NCI-H510A treated with DMSO at 0.1 percent for 48 hours (cell line): ENCODE measurements at regions not wholly inside any gene's neighbourhood (a gene's known extent, or its start where the extent isn't known, plus 50 kb on each side); places are given as distances from the start of the nearest gene placed in this dataset.
"Not testable (repeated sequence)": the region's sequence is repeated elsewhere in the genome, so short reads cannot be mapped to it uniquely, and the experiment has no call there.

Experiments used
- DNase-seq: peaks from one replicate; lab custom pipeline; 2025; lab: John Stamatoyannopoulos, UW

DNA sequence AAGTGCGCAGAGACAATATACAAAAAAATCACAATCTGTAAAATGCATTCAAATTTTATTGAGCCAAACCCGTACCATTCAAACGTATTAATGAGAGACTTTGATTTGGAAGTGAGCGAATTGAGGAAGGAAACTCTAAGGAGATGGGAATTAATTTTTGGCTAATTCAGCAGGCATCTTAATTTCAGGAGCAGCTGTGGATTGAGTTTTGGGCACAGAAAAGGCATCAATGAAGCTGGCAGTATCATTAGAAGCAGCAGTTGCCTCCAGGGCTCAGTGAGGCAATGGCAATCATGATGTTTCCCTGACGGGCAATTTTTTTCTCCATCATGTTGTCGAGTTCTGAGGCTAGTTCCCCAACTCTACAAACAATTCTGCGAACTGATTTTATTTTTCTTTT is 2041.6 kb downstream of the NCAM2 start:
- DNase-seq, result no peak

DNA sequence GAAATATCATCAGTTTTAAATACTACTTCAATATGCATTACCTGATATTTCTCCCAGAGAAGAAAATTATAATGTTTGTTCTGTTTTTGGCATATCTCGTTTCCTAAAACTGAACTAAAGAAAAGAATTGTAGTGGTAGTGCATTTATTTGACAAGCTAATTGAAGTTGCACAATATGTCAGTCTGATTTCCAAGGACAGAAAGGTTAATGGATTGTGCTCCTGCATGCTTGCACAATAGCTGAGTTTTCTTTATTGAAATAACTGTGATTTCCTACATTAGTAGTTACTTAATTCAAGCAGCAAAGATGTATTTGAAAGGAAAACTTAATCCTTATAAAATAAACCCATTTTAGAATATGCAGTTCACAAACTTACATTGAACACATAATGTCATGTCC is 2047.7 kb downstream of the NCAM2 start:
- no peak for DNase-seq

DNA sequence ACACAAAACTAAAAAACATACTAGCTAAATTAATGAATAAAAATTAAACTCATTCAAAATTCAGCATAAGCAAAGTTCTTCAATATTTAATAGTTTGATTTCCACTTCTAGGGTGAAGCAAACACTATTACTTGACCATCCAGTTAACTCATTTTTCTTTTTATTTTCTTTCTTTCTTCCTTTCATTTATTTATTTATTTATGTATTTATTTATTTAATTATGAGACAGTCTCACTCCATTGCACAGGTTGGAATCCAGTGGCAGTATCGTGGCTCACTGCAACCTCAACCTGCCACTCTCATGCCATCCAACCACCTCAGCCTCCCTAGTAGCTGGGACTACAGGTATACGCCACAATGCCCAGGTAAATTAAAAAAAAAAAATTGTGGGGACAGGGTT is 2069.5 kb downstream of the NCAM2 start:
- no peak for DNase-seq

DNA sequence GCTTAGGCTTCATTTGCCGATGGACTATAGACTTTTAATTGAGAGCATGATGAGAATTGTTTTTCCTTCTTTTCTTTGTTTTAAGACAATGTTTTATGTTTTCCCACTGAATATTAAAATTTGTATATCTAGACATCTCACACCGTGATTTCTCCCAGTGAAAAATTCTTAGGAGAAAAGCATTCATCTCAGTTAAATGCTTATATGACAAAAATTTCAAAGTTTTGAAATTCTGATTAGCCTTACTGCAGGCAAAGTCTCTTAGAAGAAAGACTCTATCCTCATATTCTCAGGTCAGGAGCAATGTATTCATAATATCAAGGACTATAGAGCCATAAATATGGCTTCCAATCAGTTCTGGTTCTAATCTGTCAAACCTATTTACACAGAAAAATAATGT is 2085.0 kb downstream of the NCAM2 start:
- no peak for DNase-seq

DNA sequence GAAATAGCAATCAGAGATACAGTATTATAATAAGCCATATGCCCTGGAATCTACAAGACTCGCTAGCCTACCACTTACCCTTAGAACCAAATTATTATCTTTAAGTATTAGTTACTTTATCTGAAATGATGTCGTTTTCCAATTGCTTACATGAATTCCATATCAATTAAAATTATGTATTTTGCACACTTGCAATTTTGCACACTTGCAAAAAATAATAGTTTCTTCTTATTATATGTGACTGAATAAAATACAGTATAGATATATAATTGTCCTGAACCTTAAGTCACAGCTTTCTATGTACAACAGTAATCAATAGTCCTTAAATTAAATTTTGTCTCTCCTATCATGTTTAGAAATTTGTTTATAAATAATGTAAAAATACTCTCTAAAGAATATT is 2095.1 kb downstream of the NCAM2 start:
- DNase-seq, result no peak

DNA sequence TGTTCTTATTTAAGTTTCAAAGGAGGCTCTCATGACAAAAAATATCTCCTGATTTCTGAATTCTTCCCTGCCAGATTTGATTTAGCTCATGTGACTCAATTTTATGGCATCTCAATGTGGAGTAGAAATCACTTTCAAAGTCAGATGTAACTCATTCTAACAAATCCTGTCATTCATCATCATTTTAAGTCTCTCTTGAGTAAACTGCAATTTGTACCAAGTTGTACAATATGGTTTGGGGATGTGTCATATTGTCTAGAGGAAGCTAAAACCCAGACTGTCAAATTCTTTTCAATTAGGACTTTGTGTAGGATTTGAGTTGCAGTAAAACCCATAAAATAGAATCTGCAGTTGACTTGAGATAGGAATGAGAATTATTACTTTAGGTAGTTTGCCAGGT is 2101.0 kb downstream of the NCAM2 start:
- DNase-seq, result no peak

DNA sequence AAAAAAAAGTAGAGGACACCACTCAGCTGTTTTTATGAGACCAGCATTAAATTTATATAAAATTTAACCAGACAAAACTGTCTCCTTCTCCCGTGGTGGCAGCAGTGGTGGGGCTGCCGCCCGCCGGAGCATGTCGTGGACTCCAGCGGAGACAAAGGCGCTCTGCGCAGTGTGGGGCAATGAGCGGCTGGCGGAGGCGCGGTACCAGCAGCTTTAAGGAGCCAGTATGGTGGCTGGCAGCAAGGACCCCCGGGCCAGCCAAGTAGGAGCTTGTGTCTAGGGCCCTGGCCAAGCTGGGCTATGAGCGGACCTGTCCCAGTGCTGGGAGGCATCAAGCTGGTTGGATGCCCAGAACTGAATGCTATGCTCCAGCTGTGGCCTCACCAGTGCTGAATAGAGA is 2102.9 kb downstream of the NCAM2 start:
- DNase-seq, result no peak

DNA sequence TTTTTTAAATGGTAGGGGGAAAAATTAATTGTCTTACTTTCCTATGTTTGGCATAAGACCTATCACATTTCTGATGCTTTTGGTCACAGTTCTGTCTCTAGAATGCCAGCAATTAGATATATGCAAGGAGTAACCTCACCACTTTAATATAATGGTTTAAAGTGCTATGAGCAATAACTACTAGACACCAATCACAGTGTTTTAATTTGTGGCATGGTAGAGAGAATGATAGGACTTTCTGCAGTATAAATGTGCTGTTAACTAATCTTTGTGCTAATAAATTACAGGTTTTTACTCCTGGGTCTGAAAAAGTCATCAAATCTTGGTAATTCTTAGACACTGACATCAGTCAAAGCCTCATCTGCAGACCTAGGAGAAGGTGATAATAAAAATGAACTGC is 2110.3 kb downstream of the NCAM2 start:
- no peak for DNase-seq

DNA sequence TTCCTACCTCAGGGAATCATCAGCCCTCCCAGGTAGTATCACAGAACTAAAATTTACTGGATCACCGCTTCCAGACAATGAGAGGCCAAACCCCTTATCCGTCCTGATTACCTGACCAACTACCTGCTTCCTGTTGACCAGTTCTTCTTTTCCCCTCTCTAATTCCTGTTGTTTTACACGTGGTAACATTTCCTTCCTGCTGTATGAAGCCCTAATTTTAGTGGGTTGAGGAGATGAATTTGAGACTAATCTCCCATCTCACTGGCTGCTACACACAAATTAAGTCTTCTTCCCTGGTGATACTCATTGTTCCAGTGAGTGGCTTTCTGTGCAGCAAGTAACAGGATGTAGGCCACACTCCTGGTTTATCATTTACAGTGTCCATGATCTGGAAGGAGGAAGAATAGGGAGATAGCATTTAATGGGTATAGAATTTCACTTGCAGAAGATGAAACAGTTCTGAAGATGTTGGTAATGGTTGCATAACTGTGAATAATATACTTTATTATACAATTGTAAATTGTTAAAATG is 2112.9 kb downstream of the NCAM2 start:
- DNase-seq, result no peak

DNA sequence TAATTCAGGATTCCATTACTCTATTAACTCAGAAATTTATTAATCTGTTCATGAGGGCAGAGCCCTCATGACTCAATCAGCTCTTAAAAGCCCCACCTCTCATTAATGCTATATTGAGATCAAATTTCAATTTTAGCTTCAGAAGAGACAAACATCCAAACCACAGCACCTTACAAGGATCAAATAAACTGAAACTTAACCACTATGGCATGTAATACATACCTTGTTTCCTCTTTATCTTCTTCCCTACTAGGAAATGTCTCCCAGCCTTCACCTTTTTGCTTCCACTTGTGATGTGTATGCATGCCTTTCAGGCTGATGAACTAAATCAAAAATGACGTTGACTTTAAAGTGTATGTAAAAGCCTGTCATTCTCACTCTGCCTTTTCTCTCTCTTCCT is 2121.3 kb downstream of the NCAM2 start:
- no peak for DNase-seq

DNA sequence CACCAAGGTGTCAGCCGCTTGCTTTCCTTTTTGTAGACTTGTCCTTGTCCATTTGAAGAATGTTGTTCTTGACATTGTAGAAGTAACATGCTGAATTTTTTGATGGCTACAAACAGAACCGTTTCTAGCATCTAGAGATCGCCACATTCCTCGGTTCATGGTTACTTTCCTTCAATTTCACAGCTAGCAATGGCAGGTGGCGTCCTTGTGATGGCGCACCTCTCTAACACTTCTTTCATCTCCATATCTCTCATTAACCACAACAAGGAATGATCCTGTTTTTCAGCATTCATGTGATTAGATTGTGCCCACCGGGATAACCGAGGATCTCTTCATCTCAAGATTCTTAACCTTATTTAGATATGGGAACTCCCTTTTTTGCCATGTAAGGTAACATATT is 2129.8 kb downstream of the NCAM2 start:
- no peak for DNase-seq

DNA sequence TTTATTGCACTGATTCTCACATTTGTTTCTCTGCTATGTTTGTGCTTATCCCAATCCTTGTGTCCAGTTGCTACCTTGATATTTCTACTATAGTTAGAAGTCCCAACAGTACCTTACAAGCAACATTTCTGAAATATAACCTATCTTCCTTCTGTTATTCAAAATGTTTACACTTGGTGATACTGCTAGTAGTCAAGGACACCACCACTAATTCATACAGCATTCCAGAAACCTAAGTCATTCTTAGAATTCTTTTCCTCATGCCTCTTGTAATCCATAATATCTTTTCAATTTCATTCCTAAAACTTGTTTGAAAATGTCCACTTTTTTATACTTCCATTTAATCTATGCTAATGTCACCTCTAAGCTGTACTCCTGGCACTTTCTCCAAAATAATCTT is 2132.1 kb downstream of the NCAM2 start:
- DNase-seq, result no peak

DNA sequence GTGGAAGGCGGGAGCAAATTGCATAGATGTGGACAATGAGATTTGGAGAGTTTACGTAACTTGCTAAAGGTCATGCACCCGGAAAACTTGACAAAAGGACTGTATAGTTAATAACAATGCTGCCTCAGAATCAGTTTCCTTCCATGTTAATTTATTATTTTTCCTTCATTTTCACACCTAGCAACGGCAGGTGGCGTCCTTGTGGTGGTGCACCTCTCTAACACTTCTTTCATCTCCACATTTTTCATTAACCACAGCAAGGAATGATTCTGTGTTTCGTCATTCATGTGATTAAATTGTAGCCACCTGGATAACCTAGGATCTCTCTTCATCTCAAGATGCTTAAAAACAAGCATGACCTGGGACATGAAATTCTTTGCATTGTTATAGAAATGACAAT is 2133.0 kb downstream of the NCAM2 start:
- no peak for DNase-seq

DNA sequence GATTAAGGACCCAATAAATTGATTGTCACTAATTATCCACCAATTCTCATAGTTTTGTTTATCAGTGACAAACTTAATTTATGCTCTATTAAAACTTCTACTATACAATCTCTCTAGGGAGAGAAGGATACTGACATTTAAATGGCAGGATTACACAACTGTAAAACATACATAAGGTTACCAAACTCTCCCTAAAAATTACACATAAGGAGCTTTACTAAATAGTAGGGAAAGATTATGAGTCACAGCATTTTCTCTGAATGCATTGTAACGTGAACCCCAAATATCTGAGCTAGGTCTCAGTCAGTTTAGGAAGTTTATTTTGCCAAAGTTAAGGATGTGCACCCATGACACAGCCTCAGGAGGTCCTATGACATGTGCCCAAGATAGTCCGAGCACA is 2140.6 kb downstream of the NCAM2 start:
- no peak for DNase-seq

DNA sequence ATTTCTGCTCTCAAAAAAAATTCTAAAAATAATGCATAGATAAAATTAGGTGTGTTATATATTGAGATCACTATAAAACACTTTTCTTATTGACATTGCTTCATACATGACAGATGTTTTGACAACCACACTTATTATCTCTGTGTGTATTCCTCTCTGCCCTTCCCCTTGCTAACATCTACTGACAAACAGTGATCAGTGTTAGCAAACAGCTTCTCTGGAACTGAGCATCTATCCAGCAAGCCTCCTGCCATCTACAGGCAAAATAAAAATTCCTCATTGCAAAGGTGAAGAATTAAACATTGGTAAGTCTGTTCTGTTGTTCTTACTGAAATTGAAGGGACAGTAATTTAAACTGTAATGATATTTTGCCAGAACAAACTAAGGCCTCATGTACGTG is 2153.9 kb downstream of the NCAM2 start:
- no peak for DNase-seq

DNA sequence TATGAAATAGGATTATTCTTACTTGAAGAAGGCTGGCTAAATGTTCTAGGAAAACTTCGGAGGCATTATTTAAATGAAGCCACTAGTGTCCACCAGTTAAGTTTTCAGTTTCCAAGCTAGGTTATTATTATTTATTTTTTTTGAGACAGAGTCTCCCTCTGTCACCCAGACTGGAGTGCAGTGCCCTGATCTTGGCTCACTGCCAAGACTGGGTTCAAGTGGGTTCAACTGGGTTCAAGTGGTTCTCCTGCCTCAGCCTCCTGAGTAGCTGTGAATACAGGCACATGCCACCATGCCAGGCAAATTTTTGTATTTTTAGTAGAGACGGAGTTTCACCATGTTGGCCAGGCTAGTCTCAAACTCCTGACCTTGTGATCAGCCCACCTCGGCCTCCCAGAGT is 2155.6 kb downstream of the NCAM2 start:
- DNase-seq, result not testable (repeated sequence)

DNA sequence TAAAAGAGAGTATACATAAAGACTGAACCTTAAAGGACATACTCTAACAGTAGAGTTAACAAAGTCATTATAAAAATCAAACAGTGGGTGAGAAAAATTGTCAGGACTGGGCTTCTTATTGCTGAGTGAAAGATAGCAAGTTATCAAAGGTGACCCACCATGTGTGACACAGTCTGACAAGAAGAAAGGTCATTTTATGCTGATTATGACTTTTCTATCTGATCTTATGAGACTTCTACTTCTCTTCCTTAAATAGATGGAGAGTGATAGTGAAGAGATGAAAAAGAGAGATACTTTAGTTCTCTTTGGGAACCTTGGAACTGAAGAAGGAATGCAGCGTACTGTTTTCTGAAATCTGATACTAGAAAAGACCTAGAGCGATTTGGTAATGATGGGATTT is 2157.1 kb downstream of the NCAM2 start:
- no peak for DNase-seq

DNA sequence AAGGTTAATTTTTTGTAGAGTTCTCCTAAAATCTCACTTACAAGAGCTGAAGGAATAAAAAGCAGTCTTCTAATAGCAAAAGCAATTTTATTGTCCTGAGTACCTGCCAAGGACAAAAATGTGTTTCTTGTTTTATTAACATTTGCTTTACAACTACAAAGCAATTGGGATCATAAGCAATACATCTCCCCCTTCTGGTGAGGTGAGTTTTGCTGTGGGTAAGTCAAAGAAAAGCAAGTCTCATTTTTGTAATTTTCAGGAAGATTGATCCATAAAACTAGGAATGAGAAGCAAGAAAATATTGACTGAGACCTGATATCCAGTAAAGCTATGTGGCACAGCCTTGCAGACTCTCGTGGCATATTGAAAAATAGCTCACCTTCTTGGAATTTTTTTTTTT is 2162.7 kb downstream of the NCAM2 start:
- DNase-seq, result no peak

DNA sequence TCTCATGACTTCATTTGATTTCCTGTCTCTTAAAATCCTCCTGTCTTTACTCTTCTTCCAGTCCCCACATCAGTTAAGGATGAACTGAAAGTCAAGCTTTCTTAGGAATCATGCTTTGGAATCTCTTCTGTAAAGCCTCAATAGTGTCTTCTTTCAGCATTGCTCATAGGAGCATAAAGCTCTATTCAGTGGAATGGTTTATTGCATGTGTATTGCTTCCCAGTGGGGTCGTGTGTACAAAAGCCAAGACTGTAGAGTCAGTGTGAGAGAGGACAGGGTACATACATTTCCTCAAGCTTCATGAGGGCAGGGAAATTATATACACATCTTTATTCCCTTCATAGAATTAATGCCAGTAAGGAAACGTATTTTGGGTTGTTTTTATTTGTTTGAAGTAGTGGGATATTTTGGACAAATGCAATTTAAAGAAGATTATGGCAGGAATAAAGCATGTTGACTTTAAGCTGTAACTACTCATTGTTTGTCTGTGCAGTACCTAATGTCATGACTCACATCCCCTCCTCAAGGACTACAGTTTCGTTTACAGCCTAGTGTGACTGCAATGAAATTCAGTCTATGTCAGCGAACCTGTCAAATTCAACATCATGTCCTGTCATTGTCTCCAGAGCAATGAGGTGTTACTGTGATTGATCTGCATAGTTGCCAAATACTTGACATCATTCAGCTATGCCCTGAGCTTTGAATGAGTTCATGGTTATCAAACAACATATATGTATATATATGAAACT is 2164.2 kb downstream of the NCAM2 start:
- DNase-seq, result no peak
